Naive thymus-derived CD8-positive, alpha-beta T cell (primary cell): ENCODE measurements at regions not wholly inside any gene's neighbourhood (a gene's known extent, or its start where the extent isn't known, plus 50 kb on each side); places are given as distances from the start of the nearest gene placed in this dataset.
"Not testable (repeated sequence)": the region's sequence is repeated elsewhere in the genome, so short reads cannot be mapped to it uniquely, and the experiment has no call there.

Experiments
- ATAC-seq, 2 donors: fragments of 150-1000 bp; cut with Tn5 transposase in 1 of 2; sonication (Bioruptor Pico), chemical (Tn5 transposase) in 1 of 2; 1 replicate in 1 of 2; 2 replicates in 1 of 2; pipeline ENCODE4 v1.10.0; 2021; ENCODE audit warnings: mild to moderate bottlenecking in 2 of 2, moderate library complexity in 2 of 2
- POLR2A ChIA-PET: fragments of 350-600 bp; sonication (Branson Sonifier 250); formaldehyde crosslinking; loops from one replicate; lab custom pipeline; 2021; ENCODE audit warnings: antibody characterized with exemption; lab: Charles Lee
- DNase-seq, 10 donors: peaks; one replicate each; pipeline versions ENCODE4 v3.0.0 to v3.0.0-alpha.2; 2020 to 2022
- H3K27ac Mint-ChIP-seq, 10 donors: one replicate each; pipeline ENCODE4 v1.8.0; 2020 to 2022; ENCODE audit warnings: mild to moderate bottlenecking in 10 of 10, mixed read lengths in 10 of 10, moderate library complexity in 4 of 10, inconsistent platforms in 1 of 10
- H3K27me3 Mint-ChIP-seq, 5 donors: one replicate each; pipeline ENCODE4 v1.8.0; 2021 to 2022; ENCODE audit warnings: mixed read lengths in 5 of 5
- H3K36me3 Mint-ChIP-seq, 3 donors: one replicate each; pipeline ENCODE4 v1.8.0; 2020 to 2022; ENCODE audit warnings: mixed read lengths in 3 of 3, mild to moderate bottlenecking in 2 of 3, inconsistent platforms in 1 of 3
- H3K4me1 Mint-ChIP-seq, 4 donors: one replicate each; pipeline ENCODE4 v1.8.0; 2021 to 2022; ENCODE audit warnings: mixed read lengths in 4 of 4
- H3K4me3 Mint-ChIP-seq, 10 donors: one replicate each; pipeline ENCODE4 v1.8.0; 2020 to 2022; ENCODE audit warnings: mild to moderate bottlenecking in 10 of 10, mixed read lengths in 10 of 10, moderate library complexity in 6 of 10, inconsistent platforms in 1 of 10
- H3K9me3 Mint-ChIP-seq, 9 donors: one replicate each; pipeline ENCODE4 v1.8.0; 2020 to 2022; ENCODE audit warnings: mixed read lengths in 9 of 9, mild to moderate bottlenecking in 3 of 9, inconsistent platforms in 1 of 9, moderate library complexity in 1 of 9

GRCh38 chr2:138239902-138240491 is 261.6 kb upstream of the SPOPL start:
- peaks cover 0 to 11% (median 0%) of the 10 kb centered on the region in 5 donors for H3K27me3 Mint-ChIP-seq
- ATAC-seq (no peak), DNase-seq (no peak)
- no peak overlapping the region for H3K27ac Mint-ChIP-seq
- peaks cover 0 to 9% (median under 1%) of the 10 kb centered on the region in 4 donors for H3K4me1 Mint-ChIP-seq
- H3K36me3 Mint-ChIP-seq: no peaks in the 10 kb centered on the region
- POLR2A ChIA-PET: no interaction called here
- peaks cover 0 to 3% (median 0%) of the 10 kb centered on the region in 9 donors for H3K9me3 Mint-ChIP-seq
- no peak overlapping the region for H3K4me3 Mint-ChIP-seq

GRCh38 chr2:138243372-138243771 is 258.2 kb upstream of the SPOPL start:
- Mint-ChIP-seq H3K27ac (no peak overlapping the region), H3K36me3 (no peaks in the 10 kb centered on the region), H3K4me1 (no peaks in the 10 kb centered on the region), H3K4me3 (no peak overlapping the region), H3K9me3 (peaks cover 0 to 9% (median 0%) of the 10 kb centered on the region in 9 donors), H3K27me3 (peaks cover 0 to 11% (median 0%) of the 10 kb centered on the region in 5 donors)
- POLR2A ChIA-PET: no interaction called here
- no peak for ATAC-seq
- no peak for DNase-seq

GRCh38 chr2:138244501-138244925 is 257.1 kb upstream of the SPOPL start:
- POLR2A ChIA-PET: no interaction called here
- Mint-ChIP-seq H3K9me3 (peaks cover 0 to 9% (median 0%) of the 10 kb centered on the region in 9 donors), H3K36me3 (no peaks in the 10 kb centered on the region), H3K27ac (no peak overlapping the region), H3K27me3 (peaks cover 0 to 11% (median 0%) of the 10 kb centered on the region in 5 donors), H3K4me3 (no peak overlapping the region), H3K4me1 (no peaks in the 10 kb centered on the region)
- ATAC-seq (no peak), DNase-seq (no peak)

GRCh38 chr2:138245310-138245709 is 256.3 kb upstream of the SPOPL start:
- peaks cover 0 to 9% (median 0%) of the 10 kb centered on the region in 9 donors for H3K9me3 Mint-ChIP-seq
- H3K4me3 Mint-ChIP-seq: no peak overlapping the region
- no peak overlapping the region for H3K27ac Mint-ChIP-seq
- ATAC-seq: no peak
- H3K4me1 Mint-ChIP-seq: no peaks in the 10 kb centered on the region
- H3K36me3 Mint-ChIP-seq: no peaks in the 10 kb centered on the region
- POLR2A ChIA-PET: no interaction called here
- no peak for DNase-seq
- peaks cover 0 to 11% (median 2%) of the 10 kb centered on the region in 5 donors for H3K27me3 Mint-ChIP-seq

DNA sequence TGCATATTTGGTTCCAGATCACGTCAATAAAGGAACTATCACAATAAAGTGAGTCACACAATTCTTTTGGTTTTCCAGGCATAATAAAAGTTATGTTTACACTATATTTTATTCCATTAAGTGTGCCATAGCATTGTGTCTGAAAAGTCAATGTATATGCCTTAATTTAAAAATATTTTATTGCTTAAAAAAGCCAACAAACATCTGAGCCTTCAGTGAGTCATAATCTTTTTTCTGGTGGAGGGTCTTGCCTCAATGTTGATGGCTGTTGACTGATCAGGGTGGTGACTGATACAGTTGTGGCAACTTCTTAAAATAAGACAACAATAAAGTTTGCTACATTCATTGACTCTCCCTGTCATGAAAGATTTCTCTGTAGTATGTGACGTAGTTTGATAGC is 254.3 kb upstream of the SPOPL start:
- Mint-ChIP-seq H3K27ac (no peak overlapping the region), H3K36me3 (no peaks in the 10 kb centered on the region), H3K4me3 (no peak overlapping the region), H3K4me1 (no peaks in the 10 kb centered on the region), H3K27me3 (peaks cover 0 to 3% (median 2%) of the 10 kb centered on the region in 5 donors), H3K9me3 (peaks cover 0 to 8% (median 0%) of the 10 kb centered on the region in 9 donors)
- no peak for ATAC-seq
- no peak for DNase-seq
- POLR2A ChIA-PET: no interaction called here

DNA sequence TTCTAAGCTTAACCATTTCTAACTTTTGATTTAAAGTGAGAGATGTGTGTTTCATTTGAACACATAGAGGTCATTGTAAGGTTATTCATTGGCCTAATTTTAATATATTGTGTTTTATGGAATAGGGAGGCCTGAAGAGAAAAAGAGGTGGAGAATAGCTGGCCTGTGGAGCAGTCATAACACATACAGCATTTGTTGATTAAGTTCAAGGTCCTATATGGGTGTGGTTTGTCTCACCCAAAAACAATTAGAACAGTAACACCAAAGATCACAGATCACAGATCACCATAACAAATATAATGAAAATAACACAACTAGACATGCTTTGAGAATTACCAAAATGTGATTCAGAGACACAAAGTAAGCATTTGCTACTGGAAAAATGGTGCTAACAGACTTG is 252.4 kb upstream of the SPOPL start:
- DNase-seq: no peak
- no peaks in the 10 kb centered on the region for H3K36me3 Mint-ChIP-seq
- peaks cover 0 to 10% (median 1%) of the 10 kb centered on the region in 9 donors for H3K9me3 Mint-ChIP-seq
- peaks cover 0 to 3% (median 0%) of the 10 kb centered on the region in 5 donors for H3K27me3 Mint-ChIP-seq
- no peak overlapping the region for H3K4me3 Mint-ChIP-seq
- POLR2A ChIA-PET: no interaction called here
- no peak for ATAC-seq
- H3K27ac Mint-ChIP-seq: no peak overlapping the region
- no peaks in the 10 kb centered on the region for H3K4me1 Mint-ChIP-seq

DNA sequence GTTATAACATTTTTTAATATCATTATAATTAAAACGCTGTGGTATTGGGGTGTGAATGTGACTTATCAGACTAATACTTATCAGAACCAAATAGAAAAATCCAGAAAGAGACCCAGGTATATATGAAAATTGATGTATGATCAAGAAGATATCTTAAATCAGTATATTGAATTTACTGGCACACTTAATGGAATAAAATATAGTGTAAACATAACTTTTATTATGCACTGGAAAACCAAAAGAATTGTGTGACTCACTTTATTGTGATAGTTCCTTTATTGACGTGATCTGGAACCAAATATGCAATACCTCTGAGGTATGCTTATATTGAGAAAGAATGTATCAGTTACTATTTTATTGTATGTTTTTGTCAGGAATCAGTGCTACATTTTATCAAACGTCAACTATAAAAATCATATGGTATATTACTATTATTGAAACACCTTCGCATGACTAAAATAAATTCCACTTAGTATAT is 250.7 kb upstream of the SPOPL start:
- peaks cover 0 to 22% (median 5%) of the 10 kb centered on the region in 9 donors for H3K9me3 Mint-ChIP-seq
- H3K4me3 Mint-ChIP-seq, DNase-seq, H3K27me3 Mint-ChIP-seq, H3K4me1 Mint-ChIP-seq, H3K27ac Mint-ChIP-seq, H3K36me3 Mint-ChIP-seq, POLR2A ChIA-PET, ATAC-seq: not testable (repeated sequence)

DNA sequence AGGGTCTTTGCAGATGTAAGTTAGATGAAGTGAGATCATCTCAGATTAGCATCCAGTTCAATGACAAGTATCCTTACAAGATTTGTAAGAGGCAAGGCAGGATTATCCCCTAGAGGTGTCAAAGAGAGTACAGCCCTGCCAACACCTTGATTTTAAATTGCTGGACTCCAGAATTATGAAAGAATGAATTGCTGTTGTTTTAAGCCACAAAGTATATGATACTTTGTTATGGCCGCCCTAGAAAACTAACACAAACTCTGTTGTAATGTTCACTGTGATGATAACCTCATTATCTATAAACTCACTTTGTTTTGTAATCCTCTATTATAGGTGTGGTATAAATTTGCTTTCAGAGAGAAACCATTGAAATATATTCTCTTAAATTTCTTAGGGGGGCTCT is 249.0 kb upstream of the SPOPL start:
- no peaks in the 10 kb centered on the region for H3K4me1 Mint-ChIP-seq
- no peak for ATAC-seq
- H3K9me3 Mint-ChIP-seq: peaks cover 0 to 25% (median 14%) of the 10 kb centered on the region in 9 donors
- no peak overlapping the region for H3K4me3 Mint-ChIP-seq
- DNase-seq: no peak
- peaks cover 0 to 10% (median 0%) of the 10 kb centered on the region in 3 donors for H3K36me3 Mint-ChIP-seq
- POLR2A ChIA-PET: no interaction called here
- H3K27me3 Mint-ChIP-seq: peaks cover 0 to 3% (median 0%) of the 10 kb centered on the region in 5 donors
- H3K27ac Mint-ChIP-seq: no peak overlapping the region

GRCh38 chr2:138255670-138256069 is 245.9 kb upstream of the SPOPL start:
- no peaks in the 10 kb centered on the region for H3K27me3 Mint-ChIP-seq
- peaks cover 0 to 36% (median 21%) of the 10 kb centered on the region in 9 donors for H3K9me3 Mint-ChIP-seq
- ATAC-seq (no peak), DNase-seq (no peak)
- peaks cover 0 to 10% (median 0%) of the 10 kb centered on the region in 3 donors for H3K36me3 Mint-ChIP-seq
- H3K4me1 Mint-ChIP-seq: no peaks in the 10 kb centered on the region
- POLR2A ChIA-PET: no interaction called here
- no peak overlapping the region for H3K4me3 Mint-ChIP-seq
- no peak overlapping the region for H3K27ac Mint-ChIP-seq

- ATAC-seq: no peak
- no peak for DNase-seq
- Mint-ChIP-seq H3K36me3 (peaks cover 0 to 8% (median 4%) of the 10 kb centered on the region in 3 donors), H3K27ac (no peak overlapping the region), H3K9me3 (peaks cover 2 to 30% (median 15%) of the 10 kb centered on the region in 9 donors), H3K4me3 (no peak overlapping the region), H3K27me3 (peaks cover 0 to 2% (median 0%) of the 10 kb centered on the region in 5 donors), H3K4me1 (peaks cover 0 to 2% (median 0%) of the 10 kb centered on the region in 4 donors)
- POLR2A ChIA-PET: no interaction called here
These were observed 234.2 kb upstream of the SPOPL start for GRCh38 chr2:138267161-138267901.

- H3K27me3 Mint-ChIP-seq: peaks cover 0 to 2% (median 0%) of the 10 kb centered on the region in 5 donors
- ATAC-seq: no peak
- H3K27ac Mint-ChIP-seq: no peak overlapping the region
- H3K9me3 Mint-ChIP-seq: peaks cover 0 to 28% (median 9%) of the 10 kb centered on the region in 9 donors
- H3K36me3 Mint-ChIP-seq: peaks cover 0 to 3% (median 0%) of the 10 kb centered on the region in 3 donors
- peaks cover 0 to 2% (median 0%) of the 10 kb centered on the region in 4 donors for H3K4me1 Mint-ChIP-seq
- DNase-seq: no peak
- no peak overlapping the region for H3K4me3 Mint-ChIP-seq
- POLR2A ChIA-PET: no interaction called here
These were observed 233.7 kb upstream of the SPOPL start for GRCh38 chr2:138267902-138268254.

DNA sequence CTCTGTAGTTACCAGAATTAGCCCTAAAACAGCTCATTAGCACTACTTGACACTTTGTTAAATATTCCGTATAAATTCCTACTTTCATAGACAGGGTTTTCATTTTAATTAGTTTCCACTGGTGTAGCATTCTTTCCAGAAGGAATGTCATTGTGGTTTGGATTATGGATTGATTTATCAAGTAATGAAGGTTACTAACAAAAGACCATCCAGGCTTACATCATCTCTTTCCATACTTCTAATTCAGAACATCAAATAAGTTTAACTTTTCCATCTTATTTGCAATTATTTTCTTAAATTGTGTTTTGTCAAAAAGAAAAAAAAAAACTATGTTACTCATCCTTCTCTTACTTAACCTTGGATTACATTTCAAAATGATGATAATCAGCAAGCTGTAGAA is 231.8 kb upstream of the SPOPL start:
- Mint-ChIP-seq H3K4me1 (peaks cover 0 to 2% (median 0%) of the 10 kb centered on the region in 4 donors), H3K27me3 (peaks cover 0 to 2% (median 0%) of the 10 kb centered on the region in 5 donors), H3K4me3 (no peak overlapping the region), H3K36me3 (no peaks in the 10 kb centered on the region), H3K27ac (no peak overlapping the region), H3K9me3 (peaks cover 0 to 19% (median 3%) of the 10 kb centered on the region in 9 donors)
- ATAC-seq: no peak
- DNase-seq: no peak
- POLR2A ChIA-PET: no interaction called here

- peaks cover 0 to 2% (median 0%) of the 10 kb centered on the region in 5 donors for H3K27me3 Mint-ChIP-seq
- no peak overlapping the region for H3K27ac Mint-ChIP-seq
- H3K4me1 Mint-ChIP-seq: peaks cover 0 to 2% (median 0%) of the 10 kb centered on the region in 4 donors
- no peak overlapping the region for H3K4me3 Mint-ChIP-seq
- H3K9me3 Mint-ChIP-seq: peaks cover 0 to 19% (median 0%) of the 10 kb centered on the region in 9 donors
- H3K36me3 Mint-ChIP-seq: no peaks in the 10 kb centered on the region
- DNase-seq (no peak), ATAC-seq (no peak)
- POLR2A ChIA-PET: no interaction called here
These were observed 230.1 kb upstream of the SPOPL start for GRCh38 chr2:138271467-138271866.
